ENCODE measurements at regions not wholly inside any gene's neighbourhood (a gene's known extent, or its start where the extent isn't known, plus 50 kb on each side); places are given as distances from the start of the nearest gene placed in this dataset.
"Not testable (repeated sequence)": the region's sequence is repeated elsewhere in the genome, so short reads cannot be mapped to it uniquely, and the experiment has no call there.

DNA sequence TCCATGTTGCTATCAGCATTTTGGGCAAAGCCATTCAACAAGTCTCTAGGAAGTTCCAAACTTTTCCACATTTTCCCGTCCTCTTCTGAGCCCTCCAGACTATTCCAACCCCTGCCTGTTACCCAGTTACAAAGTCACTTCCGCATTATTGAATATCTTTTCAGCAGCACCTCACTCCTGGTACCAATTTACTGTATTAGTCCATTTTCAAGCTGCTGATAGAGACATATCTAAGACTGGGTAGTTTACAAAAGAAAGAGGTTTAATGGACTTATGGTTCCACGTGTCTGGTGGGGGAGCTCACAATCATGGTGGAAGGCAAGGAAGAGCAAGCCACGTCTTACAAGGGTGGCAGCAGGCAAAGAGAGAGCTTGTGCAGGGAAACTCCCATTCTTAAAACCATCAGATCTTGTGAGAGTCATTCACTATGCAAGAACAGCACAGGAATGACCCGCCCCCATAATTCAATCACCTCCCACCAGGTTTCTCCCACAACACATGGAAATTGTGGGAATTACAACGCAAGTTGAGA, 435.6 kb upstream of the GRM7 start:
- no peak overlapping the region for H3K4me3 Mint-ChIP-seq
- H3K27me3 ChIP-seq (ENCODE audit: control insufficient read depth in 2 of 2, insufficient read depth in 2 of 2, low read length in 2 of 2): no peaks in the 10 kb centered on the region
- DNase-seq (no peak), ATAC-seq (no peak)
- H3K36me3 Mint-ChIP-seq: no peaks in the 10 kb centered on the region
- peaks cover 7 to 47% (median 19%) of the 10 kb centered on the region in 11 donors for H3K9me3 Mint-ChIP-seq
- H3K27ac ChIP-seq (ENCODE audit: low read depth, low read length): no peak overlapping the region
- H3K27ac Mint-ChIP-seq: no peak overlapping the region
- no peak overlapping the region for H3K4me3 ChIP-seq (ENCODE audit: low read length)
- intact Hi-C loops (cut with micrococcal nuclease): no loop called here
- ChIA-PET CTCF (no interaction called here), POLR2A (no interaction called here)
- no peaks in the 10 kb centered on the region for H3K36me3 ChIP-seq (ENCODE audit: control insufficient read depth in 2 of 3, insufficient read depth in 3 of 3, low read length in 3 of 3)
- H3K4me1 ChIP-seq (ENCODE audit: control insufficient read depth in 2 of 2, insufficient read depth in 2 of 2, low read length in 2 of 2): no peaks in the 10 kb centered on the region
- H3K4me1 Mint-ChIP-seq: no peaks in the 10 kb centered on the region
- H3K27me3 Mint-ChIP-seq: no peaks in the 10 kb centered on the region
- H3K9me3 ChIP-seq (ENCODE audit: control insufficient read depth in 2 of 3, low read length in 3 of 3): peaks cover 0 to 4% (median 0%) of the 10 kb centered on the region in 3 experiments

DNA sequence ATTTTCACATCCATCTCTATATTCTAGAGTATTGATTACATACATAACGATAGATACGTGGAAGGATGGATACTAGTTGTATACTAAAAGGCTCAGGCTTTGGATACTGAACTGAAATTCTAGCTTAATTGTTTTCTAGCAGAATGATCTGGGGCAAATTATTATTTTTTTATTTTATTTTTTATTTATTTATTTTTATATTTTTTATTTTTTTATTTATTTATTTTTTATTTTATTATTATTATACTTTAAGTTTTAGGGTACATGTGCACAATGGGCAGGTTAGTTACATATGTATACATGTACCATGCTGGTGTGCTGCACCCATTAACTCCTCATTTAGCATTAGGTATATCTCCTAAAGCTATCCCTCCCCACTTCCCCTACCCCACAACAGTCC, 432.6 kb upstream of the GRM7 start:
- H3K4me3 ChIP-seq (ENCODE audit: low read length); ATAC-seq; H3K27ac Mint-ChIP-seq; POLR2A ChIA-PET; intact Hi-C loops (cut with micrococcal nuclease); H3K27me3 ChIP-seq (ENCODE audit: control insufficient read depth in 2 of 2, insufficient read depth in 2 of 2, low read length in 2 of 2); H3K4me1 Mint-ChIP-seq; H3K36me3 ChIP-seq (ENCODE audit: control insufficient read depth in 2 of 3, insufficient read depth in 3 of 3, low read length in 3 of 3); H3K27me3 Mint-ChIP-seq; H3K36me3 Mint-ChIP-seq; H3K4me3 Mint-ChIP-seq; H3K9me3 ChIP-seq (ENCODE audit: control insufficient read depth in 2 of 3, low read length in 3 of 3); DNase-seq; H3K4me1 ChIP-seq (ENCODE audit: control insufficient read depth in 2 of 2, insufficient read depth in 2 of 2, low read length in 2 of 2); H3K27ac ChIP-seq (ENCODE audit: low read depth, low read length): not testable (repeated sequence)
- peaks cover 10 to 44% (median 18%) of the 10 kb centered on the region in 11 donors for H3K9me3 Mint-ChIP-seq
- CTCF ChIA-PET: interaction anchor here (0.7 kb wide), 1 partner anchor 996 kb away, joined by 4 read pairs; no protein-coding TSS in a partner anchor

DNA sequence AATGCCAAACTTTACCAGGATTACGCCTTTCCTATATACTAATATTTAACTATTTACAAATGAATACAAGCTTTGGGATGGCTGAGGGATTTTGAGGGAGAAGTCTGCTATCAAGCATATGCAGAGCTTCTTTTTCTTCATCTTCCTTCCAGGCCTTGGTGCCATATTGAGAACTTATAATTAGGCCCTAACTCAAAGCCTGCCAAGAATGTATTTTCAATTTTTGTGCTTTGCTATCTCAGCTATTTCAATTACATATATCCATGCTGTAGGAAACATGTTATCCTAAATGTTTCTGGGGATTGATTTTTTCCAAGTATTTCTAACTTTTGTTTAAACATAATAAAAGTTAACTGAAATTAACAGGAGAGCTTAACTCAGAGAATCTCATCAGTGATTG, 425.0 kb upstream of the GRM7 start:
- no peak overlapping the region for H3K27ac Mint-ChIP-seq
- POLR2A ChIA-PET: no interaction called here
- CTCF ChIA-PET: no interaction called here
- no peaks in the 10 kb centered on the region for H3K27me3 ChIP-seq (ENCODE audit: control insufficient read depth in 2 of 2, insufficient read depth in 2 of 2, low read length in 2 of 2)
- ATAC-seq (no peak), DNase-seq (no peak)
- H3K9me3 Mint-ChIP-seq: peaks cover 0 to 5% (median 2%) of the 10 kb centered on the region in 11 donors
- H3K36me3 Mint-ChIP-seq: no peaks in the 10 kb centered on the region
- no peaks in the 10 kb centered on the region for H3K9me3 ChIP-seq (ENCODE audit: control insufficient read depth in 2 of 3, low read length in 3 of 3)
- no peak overlapping the region for H3K4me3 Mint-ChIP-seq
- H3K4me3 ChIP-seq (ENCODE audit: low read length): no peak overlapping the region
- no peaks in the 10 kb centered on the region for H3K4me1 ChIP-seq (ENCODE audit: control insufficient read depth in 2 of 2, insufficient read depth in 2 of 2, low read length in 2 of 2)
- no peaks in the 10 kb centered on the region for H3K27me3 Mint-ChIP-seq
- intact Hi-C loops (cut with micrococcal nuclease): loop anchor here in 1 of 2 donors (1.0 kb wide), 1 partner anchor 47 kb away; no protein-coding TSS in a partner anchor
- no peaks in the 10 kb centered on the region for H3K36me3 ChIP-seq (ENCODE audit: control insufficient read depth in 2 of 3, insufficient read depth in 3 of 3, low read length in 3 of 3)
- no peaks in the 10 kb centered on the region for H3K4me1 Mint-ChIP-seq
- no peak overlapping the region for H3K27ac ChIP-seq (ENCODE audit: low read depth, low read length)

DNA sequence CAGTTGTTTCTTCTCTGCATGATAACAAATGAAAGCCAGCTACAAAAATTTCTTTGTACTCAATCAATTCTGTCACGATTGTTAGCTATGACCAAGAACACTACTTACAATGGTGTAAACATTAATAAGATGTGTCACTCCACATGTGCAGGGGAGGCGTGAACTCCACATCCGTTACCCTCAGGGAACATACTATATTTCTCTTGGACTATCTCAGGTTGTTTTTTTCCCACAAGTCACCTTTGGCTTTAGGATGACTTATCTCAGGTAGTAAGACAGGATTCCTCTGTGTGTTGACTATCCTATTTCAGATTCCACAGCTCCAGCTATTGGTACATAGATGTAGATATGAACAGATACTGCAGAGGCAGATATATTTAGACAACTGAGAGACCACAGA, 423.3 kb upstream of the GRM7 start:
- Histone ChIP-seq H3K4me1 (ENCODE audit: control insufficient read depth in 2 of 2, insufficient read depth in 2 of 2, low read length in 2 of 2) (no peaks in the 10 kb centered on the region), H3K27ac (ENCODE audit: low read depth, low read length) (no peak overlapping the region), H3K9me3 (ENCODE audit: control insufficient read depth in 2 of 3, low read length in 3 of 3) (no peaks in the 10 kb centered on the region), H3K4me3 (ENCODE audit: low read length) (no peak overlapping the region), H3K36me3 (ENCODE audit: control insufficient read depth in 2 of 3, insufficient read depth in 3 of 3, low read length in 3 of 3) (no peaks in the 10 kb centered on the region), H3K27me3 (ENCODE audit: control insufficient read depth in 2 of 2, insufficient read depth in 2 of 2, low read length in 2 of 2) (no peaks in the 10 kb centered on the region)
- Mint-ChIP-seq H3K4me3 (no peak overlapping the region), H3K4me1 (no peaks in the 10 kb centered on the region), H3K27me3 (no peaks in the 10 kb centered on the region), H3K9me3 (peaks cover 0 to 9% (median 0%) of the 10 kb centered on the region in 11 donors), H3K36me3 (no peaks in the 10 kb centered on the region), H3K27ac (no peak overlapping the region)
- ATAC-seq (no peak), DNase-seq (no peak)
- ChIA-PET POLR2A (no interaction called here), CTCF (no interaction called here)
- intact Hi-C loops (cut with micrococcal nuclease): no loop called here

DNA sequence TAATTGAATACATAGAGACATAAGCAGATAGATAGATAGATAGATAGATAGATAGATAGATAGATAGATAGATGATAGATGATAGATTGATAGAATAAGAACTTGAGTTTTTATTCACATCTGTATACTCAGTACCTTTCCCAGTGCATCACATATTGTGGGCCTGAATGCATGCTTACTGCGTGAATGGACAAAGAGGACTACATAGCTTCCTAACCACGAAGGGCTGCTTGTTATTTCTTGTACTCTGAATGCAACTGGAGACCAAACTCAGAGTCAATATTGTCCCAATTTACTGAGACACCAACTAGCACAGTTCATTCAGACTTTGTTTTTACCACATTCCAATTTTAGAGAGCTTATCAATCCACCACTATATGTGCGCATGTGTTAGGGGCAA, 422.9 kb upstream of the GRM7 start:
- ATAC-seq: no peak
- H3K36me3 ChIP-seq (ENCODE audit: control insufficient read depth in 2 of 3, insufficient read depth in 3 of 3, low read length in 3 of 3): no peaks in the 10 kb centered on the region
- no peaks in the 10 kb centered on the region for H3K4me1 Mint-ChIP-seq
- H3K9me3 ChIP-seq (ENCODE audit: control insufficient read depth in 2 of 3, low read length in 3 of 3): no peaks in the 10 kb centered on the region
- H3K27me3 ChIP-seq (ENCODE audit: control insufficient read depth in 2 of 2, insufficient read depth in 2 of 2, low read length in 2 of 2): no peaks in the 10 kb centered on the region
- H3K9me3 Mint-ChIP-seq: peaks cover 0 to 9% (median 0%) of the 10 kb centered on the region in 11 donors
- no peaks in the 10 kb centered on the region for H3K27me3 Mint-ChIP-seq
- DNase-seq: no peak
- H3K27ac Mint-ChIP-seq: no peak overlapping the region
- no peaks in the 10 kb centered on the region for H3K36me3 Mint-ChIP-seq
- no peaks in the 10 kb centered on the region for H3K4me1 ChIP-seq (ENCODE audit: control insufficient read depth in 2 of 2, insufficient read depth in 2 of 2, low read length in 2 of 2)
- intact Hi-C loops (cut with micrococcal nuclease): no loop called here
- ChIA-PET POLR2A (no interaction called here), CTCF (no interaction called here)
- no peak overlapping the region for H3K4me3 Mint-ChIP-seq
- no peak overlapping the region for H3K27ac ChIP-seq (ENCODE audit: low read depth, low read length)
- no peak overlapping the region for H3K4me3 ChIP-seq (ENCODE audit: low read length)

DNA sequence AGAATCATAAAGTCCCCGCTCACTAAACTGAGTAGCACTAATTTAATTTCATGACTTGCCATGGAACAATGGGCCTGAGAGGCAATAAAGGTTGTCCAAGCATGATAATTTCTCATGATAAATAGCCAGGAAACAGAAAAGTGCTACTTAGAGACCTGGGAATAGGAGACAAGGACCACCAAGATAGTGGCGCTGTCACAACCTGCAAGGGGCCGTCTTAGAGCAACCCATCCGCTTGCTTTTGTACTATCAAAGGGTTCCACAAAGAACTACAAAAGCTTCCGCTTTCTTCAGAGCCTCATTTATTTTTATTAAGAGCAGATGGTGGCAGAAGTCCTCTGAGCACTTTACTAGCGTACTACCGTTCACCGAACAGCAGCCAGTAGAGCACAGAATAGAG, 421.7 kb upstream of the GRM7 start:
- H3K4me3 Mint-ChIP-seq: no peak overlapping the region
- DNase-seq: no peak
- H3K9me3 ChIP-seq (ENCODE audit: control insufficient read depth in 2 of 3, low read length in 3 of 3): no peaks in the 10 kb centered on the region
- no peak overlapping the region for H3K27ac ChIP-seq (ENCODE audit: low read depth, low read length)
- no peaks in the 10 kb centered on the region for H3K27me3 Mint-ChIP-seq
- H3K27ac Mint-ChIP-seq: no peak overlapping the region
- peaks cover 0 to 7% (median 0%) of the 10 kb centered on the region in 11 donors for H3K9me3 Mint-ChIP-seq
- intact Hi-C loops (cut with micrococcal nuclease): no loop called here
- no peaks in the 10 kb centered on the region for H3K36me3 Mint-ChIP-seq
- no peaks in the 10 kb centered on the region for H3K27me3 ChIP-seq (ENCODE audit: control insufficient read depth in 2 of 2, insufficient read depth in 2 of 2, low read length in 2 of 2)
- H3K4me1 ChIP-seq (ENCODE audit: control insufficient read depth in 2 of 2, insufficient read depth in 2 of 2, low read length in 2 of 2): no peaks in the 10 kb centered on the region
- POLR2A ChIA-PET: no interaction called here
- H3K4me1 Mint-ChIP-seq: no peaks in the 10 kb centered on the region
- ATAC-seq: no peak
- CTCF ChIA-PET: no interaction called here
- H3K4me3 ChIP-seq (ENCODE audit: low read length): no peak overlapping the region
- H3K36me3 ChIP-seq (ENCODE audit: control insufficient read depth in 2 of 3, insufficient read depth in 3 of 3, low read length in 3 of 3): no peaks in the 10 kb centered on the region

DNA sequence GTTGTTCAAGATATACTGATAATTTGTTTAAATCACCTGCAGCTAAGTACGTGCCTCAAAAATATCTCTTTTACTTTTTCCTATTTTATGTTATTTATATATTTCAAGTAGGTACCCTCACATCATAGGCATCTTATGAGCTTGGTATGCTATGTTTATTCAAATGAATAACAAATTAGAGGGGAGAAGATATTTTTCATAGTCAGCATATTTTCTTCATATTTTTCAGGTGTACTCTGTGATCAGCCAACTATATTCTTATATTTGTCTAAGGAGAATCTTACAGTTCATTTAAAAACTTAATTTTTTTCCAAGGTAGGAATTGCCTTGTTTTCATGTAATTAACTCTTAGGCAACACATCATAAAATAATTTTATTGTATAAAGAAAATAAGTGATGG, 421.1 kb upstream of the GRM7 start:
- ATAC-seq (no peak), DNase-seq (no peak)
- Histone ChIP-seq H3K36me3 (ENCODE audit: control insufficient read depth in 2 of 3, insufficient read depth in 3 of 3, low read length in 3 of 3) (no peaks in the 10 kb centered on the region), H3K9me3 (ENCODE audit: control insufficient read depth in 2 of 3, low read length in 3 of 3) (no peaks in the 10 kb centered on the region), H3K4me1 (ENCODE audit: control insufficient read depth in 2 of 2, insufficient read depth in 2 of 2, low read length in 2 of 2) (no peaks in the 10 kb centered on the region), H3K4me3 (ENCODE audit: low read length) (no peak overlapping the region), H3K27ac (ENCODE audit: low read depth, low read length) (no peak overlapping the region), H3K27me3 (ENCODE audit: control insufficient read depth in 2 of 2, insufficient read depth in 2 of 2, low read length in 2 of 2) (no peaks in the 10 kb centered on the region)
- intact Hi-C loops (cut with micrococcal nuclease): no loop called here
- Mint-ChIP-seq H3K27me3 (no peaks in the 10 kb centered on the region), H3K27ac (no peak overlapping the region), H3K36me3 (no peaks in the 10 kb centered on the region), H3K4me3 (no peak overlapping the region), H3K9me3 (peaks cover 0 to 9% (median 0%) of the 10 kb centered on the region in 11 donors), H3K4me1 (no peaks in the 10 kb centered on the region)
- ChIA-PET POLR2A (no interaction called here), CTCF (no interaction called here)

Data from naive thymus-derived CD4-positive, alpha-beta T cell (primary cell).